Stomach (tissue), 4 donors: ENCODE measurements at regions not wholly inside any gene's neighbourhood (a gene's known extent, or its start where the extent isn't known, plus 50 kb on each side); places are given as distances from the start of the nearest gene placed in this dataset.

Experiments used
- CTCF ChIP-seq, 7 experiments: fragments of 450-650 bp in 4 of 7; fragments of 200-600 bp in 3 of 7; sonication (generic) in 3 of 7; IDR thresholded peaks; one replicate each; pipeline ENCODE4 v1.5.1; 2016 to 2019; ENCODE audit warnings: antibody characterized with exemption in 7 of 7, control low read depth in 2 of 7, mild to moderate bottlenecking in 1 of 7
- EP300 ChIP-seq: sonication (generic); formaldehyde crosslinking; IDR thresholded peaks from one replicate; pipeline ENCODE4 v1.6.1; 2017; ENCODE audit warnings: antibody characterized with exemption
- POLR2A ChIP-seq, 4 donors: fragments of 450-650 bp; IDR thresholded peaks; one replicate each; pipeline ENCODE4 v1.6.1; 2016; ENCODE audit warnings: antibody characterized with exemption in 4 of 4, control low read depth in 2 of 4, mild to moderate bottlenecking in 1 of 4, moderate library complexity in 1 of 4

GRCh38 chr4:129929052-129929451 lies 833.1 kb downstream of the C4orf33 start:
- TF ChIP-seq EP300, result no peak
- TF ChIP-seq POLR2A (IDR thresholded peaks at IDR 0.05), result no peak
- no peak for TF ChIP-seq CTCF (IDR thresholded peaks at IDR 0.05)
